K562 (cell line): ENCODE measurements at regions not wholly inside any gene's neighbourhood (a gene's known extent, or its start where the extent isn't known, plus 50 kb on each side); places are given as distances from the start of the nearest gene placed in this dataset.

ENCODE experiments used
- ATAC-seq: fragments of 200-7000 bp; cut with Tn5 transposase; 3 replicates; pipeline ENCODE4 v1.9.1; 2020; ENCODE audit warnings: moderate library complexity
- BruUV-seq: library from RNA; stranded (reverse); fragments of 400-500 nt; replicated peaks from 2 replicates; lab custom pipeline; 2021; lab: Mats Ljungman, UMichigan
- CTCF ChIA-PET: fragments of 300-600 bp; formaldehyde crosslinking; extraction: SDS; loops from one replicate; lab custom pipeline; 2021; ENCODE audit warnings: low intra/inter-chr PET ratio; lab: Yijun Ruan, JAX
- POLR2A ChIA-PET: fragments of 300-600, 350-650 bp; sonication (Branson Sonifier 250); formaldehyde crosslinking; extraction: SDS; loops from one replicate; lab custom pipeline; 2021; ENCODE audit warnings: antibody characterized with exemption, inconsistent platforms; lab: Yijun Ruan, JAX
- DNase-seq, 4 experiments: peaks; one replicate each; pipeline versions ENCODE4 v3.0.0 to v3.0.0-alpha.2; 2011 to 2018; ENCODE audit warnings: low spot score in 3 of 4, mixed read lengths in 3 of 4; ENCODE audit errors: extremely low read depth in 1 of 4
- FAIRE-seq: peaks from 2 replicates; lab custom pipeline; 2011; peaks lifted over from hg19 to GRCh38; lab: Jason Lieb, UNC
- H2AFZ ChIP-seq: 2 replicates; pipeline ENCODE4 v1.6.0; 2011; ENCODE audit warnings: low read depth, low read length, control low read depth, inconsistent platforms
- H3K27ac ChIP-seq: fragments of 200-600 bp; 3 replicates; pipeline ENCODE4 v1.8.0; 2011; ENCODE audit warnings: low read depth, mild to moderate bottlenecking, control low read depth, inconsistent platforms, low read length, moderate library complexity, mixed read lengths; ENCODE audit errors: extremely low read depth
- H3K27me3 ChIP-seq, 2 experiments: fragments of 300-600 bp in 1 of 2; 2 replicates in 1 of 2; 3 replicates in 1 of 2; pipeline versions ENCODE4 v1.6.0 to v1.8.0; 2011; ENCODE audit warnings: inconsistent platforms in 2 of 2, low read length in 2 of 2, mild to moderate bottlenecking in 1 of 2, mixed read lengths in 1 of 2, moderate library complexity in 1 of 2; ENCODE audit not compliant: control insufficient read depth in 2 of 2, insufficient read depth in 2 of 2
- H3K36me3 ChIP-seq: fragments of 300-600 bp; 3 replicates; pipeline ENCODE4 v1.8.0; 2011; ENCODE audit warnings: mild to moderate bottlenecking, low read length, inconsistent platforms; ENCODE audit not compliant: control insufficient read depth, insufficient read depth
- H3K4me1 ChIP-seq, 2 experiments: fragments of 200-600 bp in 1 of 2; replicated peaks in 1 of 2; 2 replicates in 1 of 2; 3 replicates in 1 of 2; pipeline versions ENCODE4 v1.5.1 to v1.8.0; 2011; ENCODE audit warnings: inconsistent platforms in 2 of 2, low read length in 2 of 2, mild to moderate bottlenecking in 1 of 2, mixed read lengths in 1 of 2, moderate library complexity in 1 of 2; ENCODE audit not compliant: control insufficient read depth in 2 of 2, insufficient read depth in 2 of 2
- H3K4me2 ChIP-seq: 2 replicates; pipeline ENCODE4 v1.6.1; 2011; ENCODE audit warnings: low read length, control low read depth, inconsistent platforms, mixed read lengths; ENCODE audit not compliant: insufficient read depth
- H3K4me3 ChIP-seq: fragments of 200-600 bp; sonication (generic), shearing (Covaris generic); 2 replicates; pipeline ENCODE4 v1.5.1; 2016; ENCODE audit warnings: control low read depth, inconsistent platforms
- H3K79me2 ChIP-seq: fragments of 200-600 bp; 3 replicates; pipeline ENCODE4 v1.8.0; 2011; ENCODE audit warnings: low read length, inconsistent platforms; ENCODE audit not compliant: control insufficient read depth, insufficient read depth
- H3K9ac ChIP-seq, 2 experiments: 2 replicates each; pipeline versions ENCODE4 v1.6.0 to v1.6.1; 2011; ENCODE audit warnings: low read depth in 2 of 2, low read length in 2 of 2, control low read depth in 1 of 2, inconsistent platforms in 1 of 2, mild to moderate bottlenecking in 1 of 2, mixed read lengths in 1 of 2; ENCODE audit not compliant: insufficient read depth in 1 of 2
- H3K9me1 ChIP-seq: one replicate; pipeline ENCODE4 v1.6.0; 2011; ENCODE audit warnings: inconsistent platforms, mild to moderate bottlenecking, low read length, moderate library complexity; ENCODE audit not compliant: control insufficient read depth, insufficient read depth
- H3K9me3 ChIP-seq: replicated peaks from 2 replicates; pipeline ENCODE4 v1.5.1; 2011; ENCODE audit warnings: low read depth, low read length, inconsistent platforms; ENCODE audit not compliant: control insufficient read depth, insufficient read depth
- H4K20me1 ChIP-seq: replicated peaks from 2 replicates; pipeline ENCODE4 v1.6.1; 2011; ENCODE audit warnings: low read length, inconsistent platforms, mixed read lengths; ENCODE audit not compliant: control insufficient read depth, insufficient read depth
- BCOR ChIP-seq: fragments of 450-650 bp; IDR thresholded peaks from 2 replicates; pipeline ENCODE4 v1.6.1; 2016
- ELF4 ChIP-seq: fragments of 450-650 bp; formaldehyde crosslinking; IDR thresholded peaks from 2 replicates; pipeline ENCODE4 v1.4.0; 2022; ENCODE audit warnings: missing genetic modification characterization
- MCM7 ChIP-seq, 2 experiments: fragments of 450-650 bp; IDR thresholded peaks; 2 replicates each; pipeline ENCODE4 v1.6.1; 2016 to 2018
- SNRNP70 ChIP-seq: fragments of 200-400 bp; formaldehyde crosslinking; optimal IDR thresholded peaks from 2 replicates; pipeline ENCODE3; 2017; ENCODE audit warnings: low read depth, low read length
- TEAD4 ChIP-seq, 2 experiments: sonication (generic) in 1 of 2; formaldehyde crosslinking in 1 of 2; IDR thresholded peaks; 2 replicates each; pipeline versions ENCODE4 v1.6.1 to v1.8.0; 2012 to 2022; ENCODE audit warnings: borderline replicate concordance in 1 of 2, inconsistent platforms in 1 of 2, low read length in 1 of 2, mild to moderate bottlenecking in 1 of 2, missing genetic modification reagents in 1 of 2
- ZNF184 ChIP-seq: sonication (generic); formaldehyde crosslinking; IDR thresholded peaks from 2 replicates; pipeline ENCODE4 v1.5.0; 2020; ENCODE audit warnings: missing genetic modification reagents
- ZNF24 ChIP-seq: fragments of 450-650 bp; IDR thresholded peaks from 2 replicates; pipeline ENCODE4 v1.6.1; 2016
- WGBS: fragments of 100-300 bp; shearing (Covaris generic); methylation state at CpG from one replicate; pipeline ENCODE4 v1.1.6; 2016; ENCODE audit warnings: low coverage, mixed read lengths; ENCODE audit not compliant: insufficient coverage; ENCODE audit errors: missing lambda C conversion rate; 5-methylcytosine and 5-hydroxymethylcytosine counted together
- in situ Hi-C: fragments of 300-500 bp; cut with MboI; formaldehyde crosslinking; loops from 4 replicates; pipeline ENCODE4 v1.15.0; 2018; ENCODE audit warnings: inconsistent platforms, mixed read lengths
- intact Hi-C: fragments of 100-400 bp; cut with micrococcal nuclease; formaldehyde crosslinking; loops from 2 replicates; pipeline ENCODE4 v1.14.2; 2022
- TF ChIP-seq, protein P1 (sequence below): fragments of 250-450 bp; sonication (Bioruptor Pico); IDR thresholded peaks from 2 replicates; pipeline ENCODE4 v1.8.0; 2022; ENCODE audit warnings: inconsistent platforms, mild to moderate bottlenecking, moderate library complexity, borderline replicate concordance

DNA sequence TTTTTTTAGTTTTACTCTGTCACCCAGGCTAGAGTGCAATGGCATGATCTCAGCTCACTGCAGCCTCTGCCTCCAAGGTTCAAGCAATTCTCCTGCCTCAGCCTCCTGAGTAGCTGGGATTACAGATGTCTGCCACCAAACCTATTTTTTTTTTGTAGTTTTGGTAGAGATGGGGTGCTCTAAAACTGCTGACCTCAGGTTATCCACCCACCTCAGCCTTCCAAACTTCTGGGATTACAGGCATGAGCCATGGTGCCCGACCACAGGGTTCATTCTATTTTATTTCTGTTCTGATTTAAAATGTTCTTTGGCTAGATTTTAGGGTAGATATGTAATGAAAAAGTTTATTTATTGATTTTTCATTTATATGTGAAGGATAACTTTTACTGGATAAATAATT is 1062.8 kb upstream of the NOVA1 start:
- in situ Hi-C loops: no loop called here
- ChIA-PET POLR2A (no interaction called here), CTCF (no interaction called here)
- H3K9me1 ChIP-seq: no peaks in the 10 kb centered on the region
- no peak overlapping the region for H3K9ac ChIP-seq
- 13% methylated on average over 1 of the region's 1 CpG for WGBS
- ATAC-seq (no peak), DNase-seq (no peak), FAIRE-seq (no peak)
- H2AFZ ChIP-seq: no peak overlapping the region
- H3K79me2 ChIP-seq: no peaks in the 10 kb centered on the region
- intact Hi-C loops: no loop called here
- no peak overlapping the region for H3K4me3 ChIP-seq
- H3K4me2 ChIP-seq: no peak overlapping the region
- no TSS peak for BruUV-seq
- no peaks in the 10 kb centered on the region for H4K20me1 ChIP-seq
- H3K27me3 ChIP-seq: no peaks in the 10 kb centered on the region
- H3K36me3 ChIP-seq: no peaks in the 10 kb centered on the region
- TF ChIP-seq TEAD4 (IDR thresholded peaks at IDR 0.05; ENCODE audit: low read length) (no peak), TEAD4 (CRISPR knock-in tag; IDR thresholded peaks at IDR 0.05; ENCODE audit: borderline replicate concordance) (no peak), ELF4 (CRISPR knock-in tag) (no peak), MCM7 (IDR thresholded peaks at IDR 0.05) (no peak), ZNF24 (no peak), BCOR (no peak), ZNF184 (CRISPR knock-in tag) (no peak), SNRNP70 (no peak)
- TF ChIP-seq, protein P1, sequence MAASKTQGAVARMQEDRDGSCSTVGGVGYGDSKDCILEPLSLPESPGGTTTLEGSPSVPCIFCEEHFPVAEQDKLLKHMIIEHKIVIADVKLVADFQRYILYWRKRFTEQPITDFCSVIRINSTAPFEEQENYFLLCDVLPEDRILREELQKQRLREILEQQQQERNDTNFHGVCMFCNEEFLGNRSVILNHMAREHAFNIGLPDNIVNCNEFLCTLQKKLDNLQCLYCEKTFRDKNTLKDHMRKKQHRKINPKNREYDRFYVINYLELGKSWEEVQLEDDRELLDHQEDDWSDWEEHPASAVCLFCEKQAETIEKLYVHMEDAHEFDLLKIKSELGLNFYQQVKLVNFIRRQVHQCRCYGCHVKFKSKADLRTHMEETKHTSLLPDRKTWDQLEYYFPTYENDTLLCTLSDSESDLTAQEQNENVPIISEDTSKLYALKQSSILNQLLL (CRISPR knock-in tag): no peak
- no peak overlapping the region for H3K27ac ChIP-seq
- H3K4me1 ChIP-seq: no peaks in the 10 kb centered on the region
- no peaks in the 10 kb centered on the region for H3K9me3 ChIP-seq
